K562 (cell line): ENCODE measurements at regions not wholly inside any gene's neighbourhood (a gene's known extent, or its start where the extent isn't known, plus 50 kb on each side); places are given as distances from the start of the nearest gene placed in this dataset.

ENCODE experiments used
- ATAC-seq: fragments of 200-7000 bp; cut with Tn5 transposase; 3 replicates; pipeline ENCODE4 v1.9.1; 2020; ENCODE audit warnings: moderate library complexity
- BruUV-seq: library from RNA; stranded (reverse); fragments of 400-500 nt; replicated peaks from 2 replicates; lab custom pipeline; 2021; lab: Mats Ljungman, UMichigan
- CTCF ChIA-PET: fragments of 300-600 bp; formaldehyde crosslinking; extraction: SDS; loops from one replicate; lab custom pipeline; 2021; ENCODE audit warnings: low intra/inter-chr PET ratio; lab: Yijun Ruan, JAX
- POLR2A ChIA-PET: fragments of 300-600, 350-650 bp; sonication (Branson Sonifier 250); formaldehyde crosslinking; extraction: SDS; loops from one replicate; lab custom pipeline; 2021; ENCODE audit warnings: antibody characterized with exemption, inconsistent platforms; lab: Yijun Ruan, JAX
- DNase-seq, 4 experiments: peaks; one replicate each; pipeline versions ENCODE4 v3.0.0 to v3.0.0-alpha.2; 2011 to 2018; ENCODE audit warnings: low spot score in 3 of 4, mixed read lengths in 3 of 4; ENCODE audit errors: extremely low read depth in 1 of 4
- FAIRE-seq: peaks from 2 replicates; lab custom pipeline; 2011; peaks lifted over from hg19 to GRCh38; lab: Jason Lieb, UNC
- H2AFZ ChIP-seq: 2 replicates; pipeline ENCODE4 v1.6.0; 2011; ENCODE audit warnings: low read depth, low read length, control low read depth, inconsistent platforms
- H3K27ac ChIP-seq: fragments of 200-600 bp; 3 replicates; pipeline ENCODE4 v1.8.0; 2011; ENCODE audit warnings: low read depth, mild to moderate bottlenecking, control low read depth, inconsistent platforms, low read length, moderate library complexity, mixed read lengths; ENCODE audit errors: extremely low read depth
- H3K27me3 ChIP-seq, 2 experiments: fragments of 300-600 bp in 1 of 2; 2 replicates in 1 of 2; 3 replicates in 1 of 2; pipeline versions ENCODE4 v1.6.0 to v1.8.0; 2011; ENCODE audit warnings: inconsistent platforms in 2 of 2, low read length in 2 of 2, mild to moderate bottlenecking in 1 of 2, mixed read lengths in 1 of 2, moderate library complexity in 1 of 2; ENCODE audit not compliant: control insufficient read depth in 2 of 2, insufficient read depth in 2 of 2
- H3K36me3 ChIP-seq: fragments of 300-600 bp; 3 replicates; pipeline ENCODE4 v1.8.0; 2011; ENCODE audit warnings: mild to moderate bottlenecking, low read length, inconsistent platforms; ENCODE audit not compliant: control insufficient read depth, insufficient read depth
- H3K4me1 ChIP-seq, 2 experiments: fragments of 200-600 bp in 1 of 2; replicated peaks in 1 of 2; 2 replicates in 1 of 2; 3 replicates in 1 of 2; pipeline versions ENCODE4 v1.5.1 to v1.8.0; 2011; ENCODE audit warnings: inconsistent platforms in 2 of 2, low read length in 2 of 2, mild to moderate bottlenecking in 1 of 2, mixed read lengths in 1 of 2, moderate library complexity in 1 of 2; ENCODE audit not compliant: control insufficient read depth in 2 of 2, insufficient read depth in 2 of 2
- H3K4me2 ChIP-seq: 2 replicates; pipeline ENCODE4 v1.6.1; 2011; ENCODE audit warnings: low read length, control low read depth, inconsistent platforms, mixed read lengths; ENCODE audit not compliant: insufficient read depth
- H3K4me3 ChIP-seq: fragments of 200-600 bp; sonication (generic), shearing (Covaris generic); 2 replicates; pipeline ENCODE4 v1.5.1; 2016; ENCODE audit warnings: control low read depth, inconsistent platforms
- H3K79me2 ChIP-seq: fragments of 200-600 bp; 3 replicates; pipeline ENCODE4 v1.8.0; 2011; ENCODE audit warnings: low read length, inconsistent platforms; ENCODE audit not compliant: control insufficient read depth, insufficient read depth
- H3K9ac ChIP-seq, 2 experiments: 2 replicates each; pipeline versions ENCODE4 v1.6.0 to v1.6.1; 2011; ENCODE audit warnings: low read depth in 2 of 2, low read length in 2 of 2, control low read depth in 1 of 2, inconsistent platforms in 1 of 2, mild to moderate bottlenecking in 1 of 2, mixed read lengths in 1 of 2; ENCODE audit not compliant: insufficient read depth in 1 of 2
- H3K9me1 ChIP-seq: one replicate; pipeline ENCODE4 v1.6.0; 2011; ENCODE audit warnings: inconsistent platforms, mild to moderate bottlenecking, low read length, moderate library complexity; ENCODE audit not compliant: control insufficient read depth, insufficient read depth
- H3K9me3 ChIP-seq: replicated peaks from 2 replicates; pipeline ENCODE4 v1.5.1; 2011; ENCODE audit warnings: low read depth, low read length, inconsistent platforms; ENCODE audit not compliant: control insufficient read depth, insufficient read depth
- H4K20me1 ChIP-seq: replicated peaks from 2 replicates; pipeline ENCODE4 v1.6.1; 2011; ENCODE audit warnings: low read length, inconsistent platforms, mixed read lengths; ENCODE audit not compliant: control insufficient read depth, insufficient read depth
- ARNT ChIP-seq, 2 experiments: fragments of 450-650 bp; IDR thresholded peaks; 2 replicates each; pipeline ENCODE4 v1.6.1; 2016; ENCODE audit warnings: mild to moderate bottlenecking in 1 of 2
- ELF4 ChIP-seq: fragments of 450-650 bp; formaldehyde crosslinking; IDR thresholded peaks from 2 replicates; pipeline ENCODE4 v1.4.0; 2022; ENCODE audit warnings: missing genetic modification characterization
- KDM2B ChIP-seq: fragments of 250-450 bp; sonication (Bioruptor Pico); IDR thresholded peaks from 2 replicates; pipeline ENCODE4 v1.8.0; 2021; ENCODE audit warnings: mild to moderate bottlenecking, moderate library complexity
- MYC ChIP-seq, 2 experiments: fragments of 250-450 bp in 1 of 2; sonication (Bioruptor Pico) in 1 of 2; IDR thresholded peaks; 2 replicates each; pipeline versions ENCODE4 v1.5.1 to v1.6.1; 2012 to 2021; ENCODE audit warnings: low read depth in 2 of 2, borderline replicate concordance in 1 of 2, improper control_type of control experiment in 1 of 2, low read length in 1 of 2, mild to moderate bottlenecking in 1 of 2, moderate library complexity in 1 of 2
- NEUROD1 ChIP-seq: fragments of 150-350 bp; IDR thresholded peaks from 2 replicates; pipeline ENCODE4 v1.6.1; 2014; ENCODE audit warnings: borderline replicate concordance, low read length, low read depth; ENCODE audit not compliant: partially characterized antibody
- NFATC3 ChIP-seq: fragments of 450-650 bp; IDR thresholded peaks from 2 replicates; pipeline ENCODE4 v1.6.1; 2017; ENCODE audit warnings: mild to moderate bottlenecking
- NKRF ChIP-seq: fragments of 450-650 bp; IDR thresholded peaks from 2 replicates; pipeline ENCODE4 v1.6.1; 2016; ENCODE audit warnings: borderline replicate concordance
- SMAD1 ChIP-seq: fragments of 150-350 bp; IDR thresholded peaks from 2 replicates; pipeline ENCODE4 v1.6.1; 2014; ENCODE audit warnings: low read length, low read depth; ENCODE audit not compliant: partially characterized antibody
- XRCC4 ChIP-seq: IDR thresholded peaks from one replicate; pipeline ENCODE4 v1.6.1; 2011; ENCODE audit not compliant: insufficient read depth, insufficient read length; ENCODE audit errors: extremely low read depth
- ZNF212 ChIP-seq: fragments of 450-650 bp; formaldehyde crosslinking; IDR thresholded peaks from 2 replicates; pipeline ENCODE4 v1.4.0; 2020; ENCODE audit warnings: mild to moderate bottlenecking
- ZNF445 ChIP-seq: fragments of 250-450 bp; sonication (Bioruptor Pico); IDR thresholded peaks from 2 replicates; pipeline ENCODE4 v1.4.0; 2020; ENCODE audit warnings: low read depth, mild to moderate bottlenecking, moderate library complexity
- ZNF639 ChIP-seq, 2 experiments: fragments of 200-800 bp in 1 of 2; sonication (Bioruptor generic) in 1 of 2; sonication (generic) in 1 of 2; formaldehyde crosslinking in 1 of 2; IDR thresholded peaks in 1 of 2; conservative IDR thresholded peaks in 1 of 2; 2 replicates each; pipeline versions ENCODE4 v1.5.0 to v1.6.1; 2016 to 2020; ENCODE audit warnings: missing compliant biosample characterization in 1 of 2, missing genetic modification characterization in 1 of 2, missing genetic modification reagents in 1 of 2
- ZNF717 ChIP-seq: fragments of 250-450 bp; sonication (Bioruptor Pico); IDR thresholded peaks from 2 replicates; pipeline ENCODE4 v1.5.0; 2021
- ZNF785 ChIP-seq: fragments of 250-450 bp; sonication (Bioruptor Pico); IDR thresholded peaks from 2 replicates; pipeline ENCODE4 v1.4.0; 2020; ENCODE audit warnings: mild to moderate bottlenecking
- ZNF830 ChIP-seq: fragments of 250-450 bp; sonication (Bioruptor Pico); IDR thresholded peaks from 2 replicates; pipeline ENCODE4 v1.5.0; 2021; ENCODE audit warnings: mild to moderate bottlenecking
- WGBS: fragments of 100-300 bp; shearing (Covaris generic); methylation state at CpG from one replicate; pipeline ENCODE4 v1.1.6; 2016; ENCODE audit warnings: low coverage, mixed read lengths; ENCODE audit not compliant: insufficient coverage; ENCODE audit errors: missing lambda C conversion rate; 5-methylcytosine and 5-hydroxymethylcytosine counted together
- in situ Hi-C: fragments of 300-500 bp; cut with MboI; formaldehyde crosslinking; loops from 4 replicates; pipeline ENCODE4 v1.15.0; 2018; ENCODE audit warnings: inconsistent platforms, mixed read lengths
- intact Hi-C: fragments of 100-400 bp; cut with micrococcal nuclease; formaldehyde crosslinking; loops from 2 replicates; pipeline ENCODE4 v1.14.2; 2022
- TF ChIP-seq, protein P1 (sequence below): sonication (generic); formaldehyde crosslinking; IDR thresholded peaks from 2 replicates; pipeline ENCODE4 v1.8.1; 2023; ENCODE audit warnings: mild to moderate bottlenecking, missing genetic modification reagents, moderate library complexity

GRCh38 chr6:168871642-168872315 is 381.9 kb downstream of the THBS2 start:
- DNase-seq, result no peak
- FAIRE-seq, result no peak
- Histone ChIP-seq H3K9me1 (peaks cover 3% of the 10 kb centered on the region), H3K4me3 (no peak overlapping the region), H3K27me3 (peaks cover 57 to 77% of the 10 kb centered on the region in 2 experiments; a peak in 4 of 5 replicates), H2AFZ (no peak overlapping the region), H3K9me3 (no peaks in the 10 kb centered on the region), H3K4me2 (no peak overlapping the region), H3K4me1 (no peaks in the 10 kb centered on the region), H4K20me1 (no peaks in the 10 kb centered on the region; the same call in 1 of the 2 replicates), H3K36me3 (no peaks in the 10 kb centered on the region), H3K27ac (no peak overlapping the region), H3K79me2 (no peaks in the 10 kb centered on the region), H3K9ac (no peak overlapping the region)
- POLR2A ChIA-PET, result no interaction called here
- ATAC-seq, result no peak
- TF ChIP-seq ELF4 (CRISPR knock-in tag) (no peak), MYC (IDR thresholded peaks at IDR 0.05; ENCODE audit: low read depth, low read length) (no peak), MYC (CRISPR knock-in tag; IDR thresholded peaks at IDR 0.05; ENCODE audit: borderline replicate concordance, low read depth) (no peak), NEUROD1 (no peak), NFATC3 (no peak), XRCC4 (no peak), ZNF445 (CRISPR knock-in tag) (no peak), ZNF639 (CRISPR knock-in tag; conservative IDR thresholded peaks at IDR 0.05 in 1 of 2, IDR thresholded peaks at IDR 0.05 in 1 of 2) (no peak), ZNF717 (CRISPR knock-in tag) (no peak), ARNT (IDR thresholded peaks at IDR 0.05) (no peak), SMAD1 (no peak), ZNF785 (no peak), NKRF (no peak), ZNF830 (no peak), ZNF212 (CRISPR knock-in tag) (no peak), KDM2B (CRISPR knock-in tag) (no peak)
- TF ChIP-seq, protein P1, sequence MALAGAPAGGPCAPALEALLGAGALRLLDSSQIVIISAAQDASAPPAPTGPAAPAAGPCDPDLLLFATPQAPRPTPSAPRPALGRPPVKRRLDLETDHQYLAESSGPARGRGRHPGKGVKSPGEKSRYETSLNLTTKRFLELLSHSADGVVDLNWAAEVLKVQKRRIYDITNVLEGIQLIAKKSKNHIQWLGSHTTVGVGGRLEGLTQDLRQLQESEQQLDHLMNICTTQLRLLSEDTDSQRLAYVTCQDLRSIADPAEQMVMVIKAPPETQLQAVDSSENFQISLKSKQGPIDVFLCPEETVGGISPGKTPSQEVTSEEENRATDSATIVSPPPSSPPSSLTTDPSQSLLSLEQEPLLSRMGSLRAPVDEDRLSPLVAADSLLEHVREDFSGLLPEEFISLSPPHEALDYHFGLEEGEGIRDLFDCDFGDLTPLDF (CRISPR knock-in tag), result no peak
- under 1% methylated on average over 20 of the region's 20 CpGs for WGBS
- intact Hi-C loops (no loop called here), in situ Hi-C loops (no loop called here)
- CTCF ChIA-PET, result no interaction called here
- BruUV-seq, result no TSS peak
